ENCODE measurements at regions not wholly inside any gene's neighbourhood (a gene's known extent, or its start where the extent isn't known, plus 50 kb on each side); places are given as distances from the start of the nearest gene placed in this dataset.

DNA sequence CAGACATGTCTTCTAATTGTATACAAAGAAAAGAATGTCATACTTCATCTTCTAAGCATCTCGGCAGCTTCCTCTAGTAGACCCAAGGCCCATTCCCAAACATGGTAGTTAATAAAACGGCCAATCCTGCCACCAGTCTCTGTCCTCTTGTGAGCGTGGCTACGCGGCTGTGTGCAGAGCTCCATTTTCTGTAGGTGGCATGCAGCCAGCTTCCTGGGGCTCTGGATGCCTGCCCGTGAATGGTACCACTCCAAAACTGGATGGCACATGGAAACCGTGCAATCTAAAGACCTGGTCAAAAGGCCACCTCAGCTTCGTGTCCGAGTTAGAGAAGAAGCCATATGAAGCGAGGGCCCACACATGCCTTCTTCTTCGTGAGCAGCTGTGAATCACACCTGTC, 110.7 kb downstream of the SIPA1L2 start:
- TF ChIP-seq, protein P1, sequence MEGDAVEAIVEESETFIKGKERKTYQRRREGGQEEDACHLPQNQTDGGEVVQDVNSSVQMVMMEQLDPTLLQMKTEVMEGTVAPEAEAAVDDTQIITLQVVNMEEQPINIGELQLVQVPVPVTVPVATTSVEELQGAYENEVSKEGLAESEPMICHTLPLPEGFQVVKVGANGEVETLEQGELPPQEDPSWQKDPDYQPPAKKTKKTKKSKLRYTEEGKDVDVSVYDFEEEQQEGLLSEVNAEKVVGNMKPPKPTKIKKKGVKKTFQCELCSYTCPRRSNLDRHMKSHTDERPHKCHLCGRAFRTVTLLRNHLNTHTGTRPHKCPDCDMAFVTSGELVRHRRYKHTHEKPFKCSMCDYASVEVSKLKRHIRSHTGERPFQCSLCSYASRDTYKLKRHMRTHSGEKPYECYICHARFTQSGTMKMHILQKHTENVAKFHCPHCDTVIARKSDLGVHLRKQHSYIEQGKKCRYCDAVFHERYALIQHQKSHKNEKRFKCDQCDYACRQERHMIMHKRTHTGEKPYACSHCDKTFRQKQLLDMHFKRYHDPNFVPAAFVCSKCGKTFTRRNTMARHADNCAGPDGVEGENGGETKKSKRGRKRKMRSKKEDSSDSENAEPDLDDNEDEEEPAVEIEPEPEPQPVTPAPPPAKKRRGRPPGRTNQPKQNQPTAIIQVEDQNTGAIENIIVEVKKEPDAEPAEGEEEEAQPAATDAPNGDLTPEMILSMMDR (IDR thresholded peaks at IDR 0.05) = no peak
- TF ChIP-seq POLR2A (IDR thresholded peaks at IDR 0.05; ENCODE audit: low read depth) (no peak), EP300 (IDR thresholded peaks at IDR 0.05) (no peak)

Measured in esophagus muscularis mucosa (tissue), 4 donors.